Brain microvascular endothelial cell (primary cell): ENCODE measurements at regions not wholly inside any gene's neighbourhood (a gene's known extent, or its start where the extent isn't known, plus 50 kb on each side); places are given as distances from the start of the nearest gene placed in this dataset.

Source experiments
- DNase-seq: peaks from one replicate; pipeline ENCODE4 v3.0.0-alpha.2; 2020
- H3K27ac ChIP-seq: fragments of 250-450 bp; sonication (Bioruptor Pico); 2 replicates; pipeline ENCODE4 v1.5.1; 2020; ENCODE audit warnings: mild to moderate bottlenecking, moderate library complexity
- H3K27me3 ChIP-seq: fragments of 250-450 bp; sonication (Bioruptor Pico); replicated peaks from 2 replicates; pipeline ENCODE4 v1.5.1; 2020; ENCODE audit warnings: mild to moderate bottlenecking
- H3K36me3 ChIP-seq: fragments of 250-450 bp; sonication (Bioruptor Pico); replicated peaks from 2 replicates; pipeline ENCODE4 v1.5.1; 2020; ENCODE audit warnings: mild to moderate bottlenecking
- H3K4me3 ChIP-seq: 2 replicates; pipeline ENCODE4 v1.5.1; 2011; ENCODE audit warnings: low read depth, mild to moderate bottlenecking, control low read depth, low read length, moderate library complexity
- CTCF ChIP-seq: IDR thresholded peaks from 2 replicates; pipeline ENCODE4 v1.5.1; 2011; ENCODE audit warnings: low read depth, mild to moderate bottlenecking, moderate library complexity, low read length, control low read depth, inconsistent platforms; ENCODE audit errors: missing control alignments
- in situ Hi-C: cut with HindIII; loops from 2 replicates; pipeline ENCODE4 v1.10.0; 2017; ENCODE audit warnings: low sequenced_read_pairs, low pct_ligation_motif_present

DNA sequence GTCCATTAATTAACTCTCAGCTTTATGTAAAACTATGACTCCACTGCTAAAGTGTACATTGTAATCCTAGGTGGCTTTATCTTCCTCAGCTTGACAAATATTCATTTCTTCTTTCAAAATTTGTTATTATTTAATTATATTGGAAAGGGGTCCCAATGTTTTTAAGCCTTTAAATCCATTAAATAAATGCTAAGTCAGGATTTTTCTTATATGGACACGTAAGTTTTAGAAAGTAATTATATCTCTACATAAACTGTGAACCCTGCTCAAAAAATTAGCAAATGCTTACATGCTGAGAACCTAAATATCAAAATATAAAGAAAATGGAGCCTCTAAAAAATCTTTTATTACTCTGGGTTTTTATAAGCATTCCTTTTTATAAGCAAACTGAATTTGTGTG lies 78.2 kb upstream of the MIR17HG start:
- Histone ChIP-seq H3K27me3 (no peaks in the 10 kb centered on the region), H3K4me3 (no peak overlapping the region), H3K36me3 (no peaks in the 10 kb centered on the region), H3K27ac (no peak overlapping the region)
- in situ Hi-C loops = no loop called here
- no peak for TF ChIP-seq CTCF
- DNase-seq = no peak

- no peak for TF ChIP-seq CTCF
- in situ Hi-C loops = no loop called here
- H3K27ac ChIP-seq = no peak overlapping the region
- H3K36me3 ChIP-seq = no peaks in the 10 kb centered on the region
- no peaks in the 10 kb centered on the region for H3K27me3 ChIP-seq
- DNase-seq = peak; percentile 5
- H3K4me3 ChIP-seq = no peak overlapping the region
Observed at GRCh38 chr13:91270031-91270430, 77.5 kb upstream of the MIR17HG start.

- in situ Hi-C loops = no loop called here
- H3K27ac ChIP-seq = no peak overlapping the region
- TF ChIP-seq CTCF = no peak
- DNase-seq = no peak
- no peak overlapping the region for H3K4me3 ChIP-seq
- no peaks in the 10 kb centered on the region for H3K36me3 ChIP-seq
- H3K27me3 ChIP-seq = no peaks in the 10 kb centered on the region
Observed at GRCh38 chr13:91272235-91272777, 75.2 kb upstream of the MIR17HG start.

- DNase-seq = no peak
- in situ Hi-C loops = no loop called here
- Histone ChIP-seq H3K27me3 (no peaks in the 10 kb centered on the region), H3K27ac (no peak overlapping the region), H3K4me3 (no peak overlapping the region), H3K36me3 (no peaks in the 10 kb centered on the region)
- TF ChIP-seq CTCF = no peak
Observed at GRCh38 chr13:91273675-91274074, 73.8 kb upstream of the MIR17HG start.

DNA sequence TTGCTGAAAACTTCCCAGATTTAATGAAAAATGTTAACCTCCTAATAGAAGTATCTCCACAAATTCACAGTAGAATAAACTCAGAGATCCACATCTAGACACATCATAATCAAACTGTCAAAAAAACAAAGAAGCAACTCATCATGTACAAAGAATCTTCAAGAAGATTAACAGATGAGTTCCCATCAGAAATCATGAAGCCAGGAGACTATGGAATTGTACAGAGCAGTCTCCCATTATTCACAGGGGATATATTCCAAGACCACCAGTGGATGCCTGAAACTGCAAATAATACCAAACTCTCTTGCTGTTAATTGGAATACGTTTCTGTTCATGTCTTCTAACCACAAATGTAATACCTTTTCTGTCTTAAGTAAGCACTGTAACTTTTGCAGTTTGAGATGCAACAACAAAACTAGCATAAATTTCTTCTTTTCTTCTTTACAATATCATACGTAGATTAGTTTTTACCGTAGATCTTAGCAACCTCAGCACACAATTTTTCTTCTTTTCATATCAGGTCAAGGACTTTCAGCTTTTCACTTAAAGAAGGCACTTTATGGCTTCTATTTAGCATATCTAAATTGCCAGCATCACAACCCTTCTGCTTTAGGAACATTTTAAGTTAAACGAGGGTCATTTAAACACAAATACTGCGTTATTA lies 70.3 kb upstream of the MIR17HG start:
- Histone ChIP-seq H3K27me3 (no peaks in the 10 kb centered on the region), H3K4me3 (no peak overlapping the region), H3K27ac (no peak overlapping the region), H3K36me3 (no peaks in the 10 kb centered on the region)
- TF ChIP-seq CTCF = no peak
- in situ Hi-C loops = no loop called here
- DNase-seq = no peak

DNA sequence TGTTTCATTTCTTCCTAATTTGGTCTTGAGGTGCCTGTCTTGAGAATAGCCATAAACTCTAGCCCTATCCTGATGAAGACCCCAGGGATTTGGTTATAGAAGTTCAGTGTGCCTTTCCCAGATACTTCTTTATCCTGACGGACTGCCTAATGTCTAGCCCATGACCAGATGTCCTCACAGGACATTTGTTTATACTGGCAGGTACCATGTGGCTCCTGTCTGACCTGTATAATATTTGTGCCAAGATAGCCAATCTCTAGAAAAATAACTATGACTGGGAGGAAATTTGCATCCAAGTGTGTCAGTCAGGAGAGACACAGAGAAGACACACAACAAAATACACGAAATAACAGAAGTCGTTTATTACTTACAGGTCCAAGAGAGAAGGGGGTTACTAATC lies 69.2 kb upstream of the MIR17HG start:
- in situ Hi-C loops = no loop called here
- H3K4me3 ChIP-seq = no peak overlapping the region
- TF ChIP-seq CTCF = no peak
- H3K27me3 ChIP-seq = no peaks in the 10 kb centered on the region
- no peak for DNase-seq
- H3K36me3 ChIP-seq = no peaks in the 10 kb centered on the region
- no peak overlapping the region for H3K27ac ChIP-seq
